Stimulated activated CD8-positive, alpha-beta memory T cell treated with anti-CD3 and anti-CD28 coated beads, Interleukin-7, amount 100 ng/mL, for 48 hours (primary cell): ENCODE measurements at regions not wholly inside any gene's neighbourhood (a gene's known extent, or its start where the extent isn't known, plus 50 kb on each side); places are given as distances from the start of the nearest gene placed in this dataset.
"Not testable (repeated sequence)": the region's sequence is repeated elsewhere in the genome, so short reads cannot be mapped to it uniquely, and the experiment has no call there.

ENCODE experiments used
- DNase-seq, 2 donors: peaks; one replicate each; pipeline ENCODE4 v3.0.0-alpha.2; 2020; ENCODE audit warnings: low read depth in 1 of 2; ENCODE audit errors: extremely low read depth in 1 of 2

DNA sequence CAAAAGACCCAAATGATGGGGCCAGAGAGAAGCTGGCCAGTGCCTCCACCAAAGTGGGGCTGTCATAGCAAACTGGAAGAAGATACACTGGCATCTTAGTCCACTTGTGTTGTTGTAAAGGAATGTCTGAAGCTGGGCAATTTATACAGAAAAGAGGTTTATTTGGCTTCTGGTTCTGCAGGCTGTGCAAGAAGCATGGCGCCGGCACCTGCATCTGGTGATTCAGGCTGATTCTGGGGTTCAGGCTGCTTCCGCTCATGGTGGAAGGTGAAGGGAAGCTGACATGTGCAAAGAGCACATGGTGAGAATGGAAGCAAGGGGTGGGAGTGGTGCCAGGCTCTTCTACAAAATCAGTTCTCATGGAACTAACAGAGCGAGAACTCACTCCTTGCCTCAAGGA lies 135.9 kb upstream of the TWIST2 start:
- no peak for DNase-seq

DNA sequence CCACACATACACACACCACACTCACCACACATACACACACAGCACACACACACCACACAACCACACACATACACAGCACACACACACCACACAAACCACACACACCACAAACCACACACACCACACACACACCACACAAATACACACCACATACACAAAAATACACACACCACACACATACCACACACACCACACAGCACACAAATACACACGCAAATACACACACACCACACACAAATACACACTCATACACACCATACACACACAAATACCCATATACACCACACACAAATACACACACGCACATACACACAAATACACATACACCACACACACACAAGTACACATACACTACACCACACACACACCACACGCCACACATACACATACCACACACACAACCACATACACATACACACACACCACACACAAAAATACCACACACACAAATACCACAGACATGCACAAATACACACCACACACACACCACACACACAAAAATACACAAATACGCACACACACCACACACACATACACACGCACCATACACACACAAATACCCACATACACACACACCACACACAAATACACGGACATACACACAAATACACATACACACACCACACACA lies 134.6 kb upstream of the TWIST2 start:
- no peak for DNase-seq

DNA sequence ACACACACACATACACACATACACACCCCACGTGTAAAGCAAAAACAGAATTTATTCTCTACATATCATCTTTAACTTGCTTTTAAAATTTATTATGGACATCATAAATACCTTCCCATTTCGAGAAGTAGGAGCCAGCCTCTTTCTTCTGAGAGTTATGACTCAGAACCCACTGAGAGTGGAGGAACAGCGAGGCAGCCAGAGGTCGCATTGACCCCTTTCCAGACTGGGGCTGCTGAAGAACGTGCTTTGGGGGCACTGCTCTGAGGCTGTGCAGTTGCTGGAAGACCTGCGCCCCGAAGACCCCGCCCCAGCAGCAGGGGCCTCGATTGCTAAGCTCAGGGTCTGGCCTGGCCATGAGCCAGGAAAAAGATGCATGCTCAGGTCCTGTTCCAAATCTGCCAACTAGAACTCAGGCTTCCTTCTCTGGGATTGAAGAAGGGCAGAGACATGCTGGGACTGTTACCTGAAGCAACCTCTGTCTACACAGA lies 133.8 kb upstream of the TWIST2 start:
- DNase-seq, result no peak

DNA sequence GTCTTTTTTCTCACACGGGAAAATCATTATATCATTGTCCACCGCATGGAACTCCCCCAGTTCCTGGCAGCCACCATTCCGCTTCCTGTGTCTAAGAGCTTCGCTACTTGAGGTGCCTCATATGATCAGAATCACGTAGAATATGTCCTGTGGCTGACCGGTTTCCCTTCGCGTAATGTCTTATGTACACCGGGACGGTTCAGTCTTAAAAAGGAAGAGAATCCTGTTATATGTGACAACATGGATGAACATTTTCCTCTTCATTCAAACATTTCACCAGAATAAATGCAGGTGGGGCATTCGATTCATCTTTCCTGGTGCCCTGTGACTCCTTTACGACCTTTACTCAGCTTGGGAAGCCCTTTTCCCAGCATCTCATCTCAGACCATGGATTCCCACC lies 131.7 kb upstream of the TWIST2 start:
- no peak for DNase-seq

DNA sequence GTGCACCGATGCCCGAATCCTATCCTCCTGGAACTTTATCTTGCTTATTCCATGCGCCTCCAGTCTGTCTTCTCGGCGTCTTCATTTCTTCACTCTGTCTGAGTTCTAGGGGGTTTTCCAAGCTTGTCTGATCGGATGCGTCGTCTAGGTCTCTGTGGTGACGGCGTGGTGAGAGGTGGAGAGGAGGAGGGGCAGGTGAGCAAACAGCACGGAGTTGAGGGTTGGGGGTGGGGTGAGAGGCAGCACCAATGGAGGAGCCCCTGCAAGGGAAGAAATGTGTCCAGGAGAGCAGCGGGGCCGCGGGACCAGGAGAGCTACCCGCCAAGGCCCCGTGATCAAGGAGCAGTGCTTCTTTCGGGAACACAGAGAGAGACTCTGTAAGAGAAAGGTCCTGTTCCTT lies 131.3 kb upstream of the TWIST2 start:
- DNase-seq, result no peak

DNA sequence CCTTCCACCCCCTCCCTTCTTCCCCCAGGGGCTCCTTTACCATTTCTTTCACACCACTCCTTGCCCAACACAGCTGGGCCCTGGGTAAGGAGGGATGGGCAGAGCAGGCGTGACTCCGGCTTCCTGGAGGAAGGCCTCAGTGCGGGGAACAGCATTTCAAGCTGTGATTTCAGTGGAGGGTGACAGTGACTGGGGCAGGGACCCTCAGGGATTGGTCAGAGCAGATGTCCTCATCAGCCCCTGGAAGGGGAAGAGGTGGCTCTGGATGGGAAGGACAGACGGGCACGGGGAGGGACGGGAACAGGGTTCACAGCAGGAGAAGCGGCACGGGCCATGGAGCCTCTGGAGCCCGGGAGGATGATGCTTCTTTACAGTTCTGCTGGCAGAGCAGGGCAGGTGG lies 130.8 kb upstream of the TWIST2 start:
- DNase-seq, result no peak

DNA sequence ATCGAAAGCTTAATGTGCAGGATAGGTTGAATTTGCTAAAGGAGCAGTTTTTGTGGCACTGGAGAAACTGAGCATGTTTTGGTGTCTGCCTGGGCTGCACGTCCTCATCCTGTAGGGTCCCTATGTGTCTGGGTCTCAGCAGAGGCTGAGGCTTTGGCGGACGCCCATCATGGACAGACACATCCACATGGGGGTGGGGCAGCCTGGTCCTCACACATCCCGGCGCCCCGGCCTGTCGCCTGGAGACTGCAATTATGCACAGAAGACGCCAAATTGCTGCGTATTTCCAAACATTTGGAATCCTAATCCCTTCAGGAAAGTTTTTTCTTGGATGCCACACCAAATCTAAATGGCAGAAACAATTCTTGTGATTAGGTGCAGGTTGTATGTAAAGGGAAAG lies 128.2 kb upstream of the TWIST2 start:
- no peak for DNase-seq

DNA sequence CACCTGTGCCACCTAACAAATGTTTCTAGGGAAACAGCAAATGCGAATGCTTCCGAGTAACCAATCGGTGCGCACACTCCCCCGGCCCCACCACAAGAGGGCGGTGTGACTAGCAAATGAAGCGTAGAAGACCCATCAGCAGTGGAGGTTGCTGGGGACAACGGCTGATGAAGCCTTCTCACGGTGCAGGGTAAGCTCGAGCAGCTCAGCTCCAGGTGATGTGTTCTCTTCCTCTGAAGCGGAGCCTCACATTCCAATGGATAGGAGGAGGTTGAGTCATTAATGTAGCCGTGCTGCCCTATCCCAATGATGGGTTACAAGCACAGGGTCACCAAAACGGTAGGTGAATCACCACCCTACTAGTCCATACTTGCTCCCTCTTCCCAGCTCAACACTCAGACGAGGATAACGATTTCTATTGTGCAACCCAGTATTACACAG lies 127.6 kb upstream of the TWIST2 start:
- DNase-seq, result peak; percentile 15 to 19

DNA sequence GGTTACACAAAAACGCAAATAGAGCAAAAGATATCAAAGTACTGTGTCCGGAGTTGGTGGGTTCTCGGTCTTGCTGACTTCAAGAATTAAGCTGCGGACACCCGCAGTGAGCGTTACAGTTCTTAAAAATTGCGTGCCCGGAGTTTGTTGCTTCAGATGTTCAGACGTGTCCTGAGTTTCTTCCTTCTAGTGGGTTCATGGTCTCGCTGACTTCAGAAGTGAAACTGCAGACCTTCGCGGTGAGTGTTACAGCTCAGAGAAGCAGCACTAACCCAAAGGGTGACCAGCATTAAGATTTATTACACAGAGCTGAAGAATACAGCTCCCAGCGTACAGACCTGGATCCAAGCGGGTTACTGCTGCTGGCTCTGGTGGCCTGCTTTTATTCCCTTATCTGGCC lies 125.7 kb upstream of the TWIST2 start:
- no peak for DNase-seq

DNA sequence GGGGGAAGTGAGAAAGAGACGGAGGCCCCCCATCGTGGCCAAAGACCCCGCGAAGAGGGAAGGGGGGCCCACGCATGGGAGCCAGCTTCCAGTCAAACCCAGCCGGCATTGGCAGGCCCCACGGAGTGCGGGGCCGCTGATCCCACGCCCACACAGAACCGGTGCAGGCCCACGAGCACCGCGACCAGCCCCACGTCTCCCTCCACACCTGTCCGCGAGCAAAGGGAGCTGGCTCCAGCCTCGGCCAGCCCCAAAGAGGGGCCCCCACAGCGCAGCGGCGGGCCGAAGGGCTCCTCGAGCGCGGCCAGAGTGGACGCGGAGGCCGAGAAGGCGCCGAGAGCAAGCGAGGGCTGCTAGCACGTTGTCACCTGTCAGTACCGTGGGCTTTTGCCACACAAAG lies 125.0 kb upstream of the TWIST2 start:
- no peak for DNase-seq

DNA sequence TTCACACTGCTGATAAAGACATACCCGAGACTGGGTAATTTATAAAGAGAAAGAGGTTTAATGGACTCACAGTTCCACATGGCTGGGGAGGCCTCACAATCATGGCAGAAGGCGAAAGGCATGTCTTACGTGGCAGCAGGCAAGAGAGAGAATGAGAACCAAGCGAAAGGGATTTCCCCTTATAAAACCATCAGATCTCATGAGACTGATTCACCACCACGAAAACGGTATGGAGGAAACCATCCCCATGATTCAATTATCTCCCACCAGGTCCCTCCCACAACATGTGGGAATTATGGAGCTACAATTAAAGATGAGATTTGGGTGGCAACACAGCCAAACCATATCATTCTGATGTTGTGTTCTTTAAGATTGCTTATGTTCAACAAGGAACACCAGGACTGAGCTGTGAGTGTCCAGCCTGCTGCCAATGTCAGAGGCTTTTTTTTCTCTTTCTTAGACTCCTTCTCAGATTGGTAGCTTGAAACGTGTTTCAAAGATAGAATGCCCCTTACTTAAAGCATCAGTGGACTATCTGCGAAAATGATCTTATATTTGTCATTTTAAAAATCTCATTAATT lies 124.1 kb upstream of the TWIST2 start:
- DNase-seq, result not testable (repeated sequence)

DNA sequence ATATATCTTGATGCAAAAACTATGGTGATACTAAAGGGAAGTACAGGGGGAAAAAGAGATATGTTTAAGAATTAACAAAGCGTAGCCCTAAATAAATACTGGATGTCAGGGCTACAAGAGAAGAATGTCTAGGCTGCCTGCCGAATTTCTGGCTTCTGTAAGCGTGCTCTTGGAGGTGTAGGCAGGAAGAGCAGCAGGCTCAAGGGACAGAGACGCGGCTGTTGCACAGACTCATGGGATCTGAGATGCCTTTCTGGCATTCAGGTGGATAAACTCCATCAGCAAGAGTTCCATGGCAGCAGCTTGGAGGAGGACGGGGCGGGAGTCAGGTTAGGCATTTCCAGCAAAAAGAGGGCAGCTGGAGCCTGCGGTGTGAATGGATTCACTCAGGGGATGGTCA lies 123.2 kb upstream of the TWIST2 start:
- DNase-seq, result no peak

DNA sequence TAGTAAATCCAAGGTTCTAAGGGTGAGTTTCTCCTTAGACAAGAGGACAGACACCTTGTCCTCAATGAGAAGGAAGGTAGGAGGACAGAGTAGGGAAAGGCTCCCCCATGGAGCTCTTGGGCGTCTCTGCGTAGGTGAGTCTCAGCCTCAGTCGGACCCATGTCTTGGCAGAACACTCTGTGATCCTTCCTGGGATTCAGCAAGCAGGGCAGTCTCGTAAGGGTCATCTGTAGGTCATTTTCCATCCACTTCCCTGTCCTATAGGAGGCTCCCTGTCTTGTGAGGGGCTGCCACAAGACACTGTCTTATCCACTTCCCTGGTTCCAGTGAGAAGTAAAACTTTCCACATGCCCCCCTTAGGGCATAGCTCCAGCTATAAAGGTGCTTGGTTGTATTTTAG lies 122.6 kb upstream of the TWIST2 start:
- no peak for DNase-seq

DNA sequence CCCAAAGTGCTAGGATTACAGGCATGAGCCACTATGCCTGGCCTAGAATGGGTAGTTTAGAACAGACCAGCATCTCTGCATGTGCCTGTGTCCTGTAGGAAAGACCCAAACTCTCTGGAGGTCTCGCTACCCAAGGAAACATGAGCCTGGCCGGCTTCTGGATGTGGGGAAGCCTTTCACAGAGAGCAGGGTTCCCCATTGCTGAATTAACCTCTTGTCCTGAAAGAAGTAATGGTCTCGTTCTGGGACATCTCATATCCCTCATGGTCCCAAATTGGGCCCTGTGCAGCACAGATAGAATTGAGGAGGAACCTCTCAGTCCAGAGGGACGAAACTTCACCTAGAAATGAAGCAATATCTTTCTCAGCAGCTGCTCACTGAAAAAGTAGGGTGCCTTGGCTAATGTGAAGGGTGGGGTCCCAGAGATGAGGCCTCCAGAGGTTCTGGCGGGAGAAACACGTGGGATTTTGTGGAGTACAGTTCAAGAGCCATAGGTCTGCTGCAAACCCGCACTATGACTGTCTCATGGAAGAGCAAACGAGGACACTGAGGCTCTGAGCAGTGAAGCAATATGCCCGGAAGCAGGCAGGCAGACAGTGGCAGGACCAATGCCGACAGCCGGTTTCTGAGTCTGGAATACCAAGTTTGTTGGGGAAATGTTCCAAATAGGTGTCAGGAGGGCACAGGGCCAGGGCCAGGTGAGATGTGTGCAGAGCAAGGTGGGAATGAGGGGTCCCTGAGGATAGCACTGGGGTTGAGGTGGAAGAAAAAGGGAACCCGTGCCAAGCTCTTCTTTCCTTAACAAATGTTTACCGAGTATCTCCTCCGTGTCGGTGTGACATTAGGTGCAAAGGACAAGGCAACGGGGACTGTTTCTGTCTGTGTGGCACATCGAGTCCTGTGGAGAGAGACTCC lies 121.0 kb upstream of the TWIST2 start:
- DNase-seq, result no peak

DNA sequence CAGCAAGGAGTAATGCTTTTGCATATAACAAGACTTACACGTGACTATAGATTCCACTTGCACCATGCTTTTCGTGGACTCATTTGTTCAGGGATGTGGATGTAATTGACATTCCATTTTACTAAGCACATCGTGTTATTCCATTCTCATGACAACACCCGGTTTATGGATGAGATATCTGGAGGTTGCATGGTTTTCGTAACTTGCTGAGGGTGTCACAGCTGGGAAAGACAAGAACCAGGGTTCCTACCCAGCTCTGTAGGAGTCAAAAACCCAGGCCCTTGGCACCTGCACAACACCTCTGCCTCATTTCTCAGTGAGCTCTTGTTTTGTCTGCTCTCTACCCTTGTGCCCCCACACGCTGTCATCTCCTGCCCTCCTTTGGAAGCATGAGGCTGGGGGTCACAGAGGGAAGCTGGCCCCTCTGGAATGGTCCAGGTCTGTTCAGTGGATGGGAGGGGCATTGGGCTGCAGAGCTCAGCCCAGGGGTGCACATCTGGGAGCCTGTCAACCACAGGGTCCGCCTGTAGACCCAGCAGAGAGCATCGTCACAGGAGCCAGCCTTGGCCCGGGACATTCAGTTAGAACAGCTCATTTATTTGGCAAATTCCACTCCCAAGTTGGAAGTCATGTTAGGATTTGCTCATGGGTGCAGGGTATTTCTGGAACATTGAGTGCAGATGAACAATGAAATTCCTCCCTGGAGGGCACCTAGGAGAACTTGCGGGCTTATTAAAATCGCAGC lies 120.1 kb upstream of the TWIST2 start:
- no peak for DNase-seq

DNA sequence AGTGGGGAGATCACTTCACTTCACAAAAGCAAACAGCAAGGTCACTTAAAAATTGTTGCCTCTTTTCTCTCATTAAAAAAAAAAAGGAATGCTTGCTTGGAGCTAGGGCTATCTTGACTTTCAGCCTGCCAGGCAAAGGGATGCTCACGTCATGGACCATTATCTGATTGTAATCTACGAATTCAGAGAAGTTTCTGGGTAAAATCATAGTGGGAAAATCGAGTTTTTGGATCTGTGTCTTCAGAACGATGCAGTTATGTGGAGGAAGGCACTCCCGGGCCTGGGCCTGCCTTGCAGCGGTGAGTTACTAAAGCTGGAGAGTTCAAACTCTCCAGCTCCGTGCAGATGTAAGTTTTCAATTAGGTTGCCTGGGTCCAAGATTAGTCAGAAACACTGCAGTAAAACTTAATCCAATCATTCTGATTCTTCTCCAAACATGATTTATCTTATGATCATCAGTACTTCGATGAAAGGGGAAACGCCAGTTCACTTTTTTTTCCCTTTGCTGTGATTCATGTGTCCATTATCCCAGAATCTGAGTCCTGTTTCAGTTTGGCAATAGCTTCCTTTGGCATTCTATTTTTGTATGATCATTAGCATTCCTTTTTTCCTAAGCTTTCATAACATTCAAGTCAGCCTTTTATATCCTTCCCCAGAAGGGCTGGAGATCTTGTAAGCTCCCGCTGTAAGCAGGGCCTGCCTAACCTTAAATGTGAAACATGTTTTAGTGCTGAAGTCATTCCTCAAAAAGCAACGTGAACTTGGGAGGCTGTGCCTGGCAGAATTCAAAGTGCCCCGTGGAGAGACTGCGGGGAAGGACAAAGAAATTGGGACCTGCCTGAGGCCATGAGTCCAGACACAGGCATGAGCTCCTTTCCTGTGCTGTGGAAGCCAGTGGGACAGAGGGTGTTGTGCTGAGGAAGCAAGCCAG lies 119.3 kb upstream of the TWIST2 start:
- DNase-seq, result no peak

DNA sequence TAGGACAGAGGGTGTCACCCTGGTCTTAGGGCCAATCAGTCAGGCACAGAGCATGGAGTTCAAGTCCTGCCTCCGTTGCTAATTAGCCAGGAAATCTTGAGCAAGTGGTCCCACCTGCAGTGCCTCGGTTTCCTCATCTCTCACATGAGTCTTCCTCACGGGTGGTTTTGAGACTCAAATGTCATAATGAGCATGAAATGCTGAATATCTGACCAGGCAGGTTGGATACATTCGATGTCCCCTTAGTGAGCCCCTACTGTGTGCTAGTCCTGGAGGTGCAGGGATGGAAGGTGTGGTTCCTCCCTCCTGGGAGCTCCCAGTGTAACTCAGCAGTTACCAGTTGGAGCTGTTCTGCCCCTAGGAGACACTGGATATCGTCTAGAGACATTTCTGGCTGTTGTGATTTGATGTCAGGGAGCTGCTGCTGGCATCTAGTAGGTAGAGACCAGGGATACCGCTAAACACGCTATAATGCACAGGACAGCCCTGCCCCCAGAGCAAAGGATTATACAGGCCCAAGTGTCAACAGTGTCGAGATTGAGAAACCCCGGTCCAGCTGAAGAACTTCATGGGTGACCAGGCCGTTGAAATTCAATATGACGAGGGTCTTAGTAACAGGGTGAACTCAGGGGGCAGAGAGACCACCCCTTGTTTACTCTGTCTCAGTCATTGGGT lies 118.5 kb upstream of the TWIST2 start:
- DNase-seq, result no peak

DNA sequence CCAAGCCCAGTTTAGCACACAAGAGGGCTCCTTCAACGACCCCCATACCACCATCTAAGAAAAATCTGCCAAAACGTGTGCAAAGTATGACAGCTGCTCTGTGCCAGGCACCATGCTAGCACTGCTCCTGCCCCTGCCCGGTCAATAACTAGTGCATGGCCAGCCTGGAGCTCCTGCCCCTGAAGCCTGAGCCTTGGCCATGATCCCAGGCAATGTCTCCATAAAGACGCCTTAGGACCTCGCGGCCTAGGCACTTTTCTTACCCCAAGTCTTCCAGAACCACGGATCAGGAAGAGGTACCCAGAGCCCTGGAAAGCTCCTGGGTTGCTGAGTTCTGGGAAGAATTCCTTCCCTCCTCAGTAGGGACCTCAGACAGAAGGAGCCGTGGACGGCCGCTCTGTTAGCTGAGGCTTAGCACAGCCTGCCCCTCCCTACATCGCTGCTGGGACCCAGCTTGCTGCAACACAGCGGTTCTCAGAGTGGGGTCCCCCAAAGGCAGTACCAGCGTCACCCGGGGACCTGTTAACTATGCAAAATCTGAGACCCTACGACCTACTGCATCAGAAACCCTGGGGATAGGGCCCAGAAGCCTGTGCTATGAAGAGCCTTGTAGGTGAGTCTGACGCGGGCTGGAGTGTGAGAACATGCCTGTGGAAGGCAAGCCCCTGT lies 117.8 kb upstream of the TWIST2 start:
- no peak for DNase-seq

DNA sequence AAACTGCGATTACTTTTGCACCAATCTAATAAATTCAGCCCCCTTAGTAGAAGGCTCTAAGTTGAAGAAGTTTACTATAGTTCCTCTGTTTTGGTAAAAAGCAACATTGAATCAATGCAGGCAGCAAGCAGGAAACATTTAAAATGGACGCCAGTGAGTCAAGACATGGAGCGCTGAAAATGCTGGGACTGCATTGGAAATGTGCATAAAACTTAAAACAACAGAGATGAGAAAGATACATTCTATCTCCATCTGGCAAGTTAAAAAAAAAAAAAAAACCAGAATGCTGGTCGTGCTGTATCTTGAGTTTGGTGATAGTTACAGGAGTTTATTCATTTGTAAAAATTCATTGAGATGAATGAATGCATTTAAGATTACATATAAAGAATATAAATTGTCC lies 117.0 kb upstream of the TWIST2 start:
- DNase-seq, result no peak
